ENCODE measurements at regions not wholly inside any gene's neighbourhood (a gene's known extent, or its start where the extent isn't known, plus 50 kb on each side); places are given as distances from the start of the nearest gene placed in this dataset.
"Not testable (repeated sequence)": the region's sequence is repeated elsewhere in the genome, so short reads cannot be mapped to it uniquely, and the experiment has no call there.

DNA sequence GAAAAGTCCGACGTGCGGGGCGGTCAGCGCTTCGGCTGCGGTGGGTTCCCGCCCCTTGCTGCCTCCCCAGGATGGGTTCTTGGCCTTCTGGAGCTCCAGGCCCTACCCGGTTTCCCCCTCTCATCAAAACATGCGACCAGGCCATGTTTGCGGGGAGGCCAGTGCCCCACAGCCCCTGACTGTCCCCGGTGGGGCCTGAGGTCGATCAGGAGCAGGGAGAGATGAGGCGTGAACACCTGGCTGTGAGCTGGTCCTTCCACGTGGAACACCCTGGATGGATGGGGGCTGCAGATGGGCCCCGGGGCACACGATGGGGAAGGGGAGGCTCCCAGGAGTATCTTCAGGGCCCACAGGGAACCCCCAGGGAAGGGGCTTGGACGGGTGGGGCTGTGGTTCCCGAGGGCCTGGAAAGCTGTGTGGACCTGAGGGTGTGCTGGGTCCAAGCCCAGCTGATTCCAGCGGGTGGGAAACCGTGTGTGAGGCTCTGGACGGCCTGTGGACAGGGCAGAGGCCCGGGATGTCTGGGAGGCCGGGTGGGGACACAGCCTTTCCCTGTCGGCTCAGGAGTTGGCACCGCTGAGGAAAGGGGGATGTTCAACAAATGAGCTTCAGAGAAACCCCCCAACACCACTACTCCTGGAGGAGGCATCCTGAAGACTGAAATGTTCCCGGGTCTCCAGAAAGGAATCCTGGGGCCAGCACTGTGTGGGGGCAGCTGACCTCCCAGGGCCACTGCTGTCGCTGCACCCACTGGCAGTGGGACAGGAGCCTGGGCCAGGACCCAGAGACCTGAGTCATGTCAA lies 187.0 kb upstream of the C14orf180 start:
- in situ Hi-C loops (cut with HindIII; ENCODE audit: low sequenced_read_pairs), result no loop called here

GRCh38 chr14:104393199-104393897 lies 186.2 kb upstream of the C14orf180 start:
- in situ Hi-C loops (cut with HindIII; ENCODE audit: low sequenced_read_pairs), result no loop called here

- in situ Hi-C loops (cut with HindIII; ENCODE audit: low sequenced_read_pairs), result no loop called here
Observed at GRCh38 chr14:104393898-104394381, 185.6 kb upstream of the C14orf180 start.

- in situ Hi-C loops (cut with HindIII; ENCODE audit: low sequenced_read_pairs), result no loop called here
Observed at GRCh38 chr14:104394409-104394851, 185.1 kb upstream of the C14orf180 start.

DNA sequence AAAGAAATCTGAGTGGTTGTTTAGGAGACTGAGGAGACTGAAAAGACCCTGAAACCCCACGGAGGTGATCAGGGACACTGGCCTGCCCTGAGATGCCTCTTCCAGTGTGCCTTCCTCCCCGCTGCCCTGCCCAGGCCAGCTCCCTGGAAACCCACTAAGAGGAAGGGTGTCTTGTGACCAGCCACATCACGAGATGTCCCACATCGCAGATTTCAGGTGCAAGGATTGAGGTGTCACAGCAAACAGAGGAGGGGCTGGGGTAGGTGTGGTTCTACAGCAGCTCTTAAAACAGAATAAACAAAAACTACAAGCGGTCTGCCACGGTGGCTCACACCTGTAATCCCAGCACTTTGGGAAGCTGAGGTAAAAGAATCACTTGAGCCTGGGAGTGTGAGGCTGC lies 184.3 kb upstream of the C14orf180 start:
- in situ Hi-C loops (cut with HindIII; ENCODE audit: low sequenced_read_pairs), result no loop called here

DNA sequence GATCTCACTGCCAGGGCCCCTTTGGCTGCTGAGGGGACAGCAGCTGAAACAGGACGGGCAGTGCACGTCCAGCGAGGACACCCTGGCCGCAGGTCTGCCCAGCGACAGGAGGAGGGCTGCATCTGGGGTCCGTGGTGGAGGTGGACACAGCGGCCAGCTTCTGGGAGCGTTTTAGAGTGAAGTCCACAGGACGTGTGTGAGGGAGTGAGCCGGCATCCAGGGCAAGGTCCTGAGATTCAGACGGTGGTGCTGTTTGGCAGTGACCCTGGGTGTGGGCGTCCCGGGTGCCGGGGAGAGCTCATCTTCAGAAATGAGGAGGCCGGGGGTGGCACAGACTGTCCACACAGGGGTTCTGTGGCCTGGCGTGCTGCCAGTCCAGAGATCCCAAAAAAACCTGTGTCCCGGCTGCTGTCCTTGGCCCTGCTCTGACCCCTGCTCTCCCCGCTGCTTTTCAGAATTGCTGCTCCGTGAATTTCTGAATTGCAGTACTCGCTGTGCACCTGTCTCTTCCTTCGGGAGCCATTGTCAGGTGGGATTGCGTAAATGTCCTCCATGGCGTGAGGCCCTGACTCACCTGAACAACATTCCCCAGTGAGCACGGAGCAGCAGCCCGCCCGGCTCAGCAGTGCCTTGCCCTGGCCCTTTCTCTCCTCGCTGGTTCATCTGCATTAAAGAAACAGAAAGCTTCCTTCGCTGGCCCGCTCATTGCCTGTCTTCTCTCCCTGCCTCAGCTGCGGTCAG lies 183.5 kb upstream of the C14orf180 start:
- in situ Hi-C loops (cut with HindIII; ENCODE audit: low sequenced_read_pairs), result no loop called here

- in situ Hi-C loops (cut with HindIII; ENCODE audit: low sequenced_read_pairs), result no loop called here
Observed at GRCh38 chr14:104396682-104397470, 182.7 kb upstream of the C14orf180 start.

- in situ Hi-C loops (cut with HindIII; ENCODE audit: low sequenced_read_pairs), result no loop called here
Observed at GRCh38 chr14:104397956-104398355, 181.6 kb upstream of the C14orf180 start.

DNA sequence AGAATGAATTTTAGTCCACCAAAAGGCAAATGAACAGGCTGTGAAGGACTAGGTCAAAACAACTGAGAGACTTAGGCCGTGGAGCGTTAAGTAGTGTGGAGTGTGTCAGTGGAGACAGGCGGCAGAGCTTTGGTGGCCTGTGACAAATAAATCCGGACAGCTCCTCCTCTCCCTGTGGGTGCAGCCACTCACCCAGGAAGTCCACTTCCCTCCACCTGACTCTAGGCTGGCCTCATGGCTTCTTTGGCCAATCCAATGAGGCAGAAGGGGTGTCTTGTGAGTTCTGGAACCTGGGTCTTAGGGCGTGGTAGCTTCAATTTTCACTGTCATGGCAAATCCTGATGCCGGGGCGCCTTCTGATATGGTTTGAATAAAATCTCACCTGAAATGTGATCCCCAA lies 180.9 kb upstream of the C14orf180 start:
- in situ Hi-C loops (cut with HindIII; ENCODE audit: low sequenced_read_pairs), result no loop called here

DNA sequence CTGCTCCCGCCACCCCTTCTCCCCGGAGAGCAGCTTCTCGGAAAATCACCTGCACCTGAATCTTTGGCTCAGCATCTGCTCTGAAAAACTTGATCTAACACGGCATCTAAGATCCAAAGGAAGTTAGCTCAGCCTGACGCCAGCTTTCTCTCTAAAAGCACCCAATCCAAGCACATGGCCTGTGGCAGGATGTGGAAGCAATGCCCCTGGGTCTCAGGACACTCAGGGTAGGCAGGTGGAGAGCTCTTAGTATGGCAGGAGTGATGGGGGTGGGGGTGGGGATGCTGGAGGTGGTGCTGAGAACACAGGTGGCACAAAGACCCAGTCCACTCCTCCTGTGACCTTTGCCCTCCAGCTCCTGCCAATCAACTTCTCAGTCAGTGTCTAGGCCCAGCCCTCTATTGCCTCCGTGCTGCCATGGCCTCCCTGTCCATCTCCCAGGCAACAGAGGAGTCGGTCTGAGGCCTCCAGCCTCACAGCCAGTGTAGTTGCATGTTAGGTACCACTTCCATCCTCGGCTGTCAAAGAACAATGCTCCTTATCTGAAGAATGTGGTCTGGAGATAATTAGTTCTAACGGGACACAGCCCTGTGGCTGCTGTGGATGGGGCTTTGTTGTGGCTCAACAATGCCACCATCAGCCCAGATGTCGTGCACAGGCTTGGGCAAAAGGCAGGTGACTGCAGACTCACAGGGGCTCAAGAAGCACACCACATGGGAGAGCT lies 180.0 kb upstream of the C14orf180 start:
- in situ Hi-C loops (cut with HindIII; ENCODE audit: low sequenced_read_pairs), result no loop called here

- in situ Hi-C loops (cut with HindIII; ENCODE audit: low sequenced_read_pairs), result no loop called here
Observed at GRCh38 chr14:104400355-104400754, 179.2 kb upstream of the C14orf180 start.

DNA sequence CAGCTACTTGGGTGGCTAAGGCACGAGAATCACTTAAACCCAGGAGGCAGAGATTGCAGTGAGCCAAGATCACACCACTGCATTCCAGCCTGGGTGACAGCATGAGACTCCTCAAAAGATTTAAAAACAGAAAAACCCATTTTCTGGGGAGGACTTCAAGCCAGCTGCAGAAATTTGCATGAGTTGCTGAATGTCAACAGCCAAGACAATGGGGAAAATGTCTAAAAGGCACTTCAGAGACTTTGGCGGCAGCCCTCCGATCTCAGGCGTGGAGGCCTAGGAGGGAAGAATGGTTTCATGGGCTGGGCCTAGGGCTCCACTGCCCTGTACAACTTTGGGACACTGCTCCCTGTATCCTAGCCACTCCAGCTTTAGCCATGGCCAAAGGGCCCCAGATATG lies 177.8 kb upstream of the C14orf180 start:
- in situ Hi-C loops (cut with HindIII; ENCODE audit: low sequenced_read_pairs), result no loop called here

GRCh38 chr14:104402303-104402702 lies 177.3 kb upstream of the C14orf180 start:
- in situ Hi-C loops (cut with HindIII; ENCODE audit: low sequenced_read_pairs), result not testable (repeated sequence)

DNA sequence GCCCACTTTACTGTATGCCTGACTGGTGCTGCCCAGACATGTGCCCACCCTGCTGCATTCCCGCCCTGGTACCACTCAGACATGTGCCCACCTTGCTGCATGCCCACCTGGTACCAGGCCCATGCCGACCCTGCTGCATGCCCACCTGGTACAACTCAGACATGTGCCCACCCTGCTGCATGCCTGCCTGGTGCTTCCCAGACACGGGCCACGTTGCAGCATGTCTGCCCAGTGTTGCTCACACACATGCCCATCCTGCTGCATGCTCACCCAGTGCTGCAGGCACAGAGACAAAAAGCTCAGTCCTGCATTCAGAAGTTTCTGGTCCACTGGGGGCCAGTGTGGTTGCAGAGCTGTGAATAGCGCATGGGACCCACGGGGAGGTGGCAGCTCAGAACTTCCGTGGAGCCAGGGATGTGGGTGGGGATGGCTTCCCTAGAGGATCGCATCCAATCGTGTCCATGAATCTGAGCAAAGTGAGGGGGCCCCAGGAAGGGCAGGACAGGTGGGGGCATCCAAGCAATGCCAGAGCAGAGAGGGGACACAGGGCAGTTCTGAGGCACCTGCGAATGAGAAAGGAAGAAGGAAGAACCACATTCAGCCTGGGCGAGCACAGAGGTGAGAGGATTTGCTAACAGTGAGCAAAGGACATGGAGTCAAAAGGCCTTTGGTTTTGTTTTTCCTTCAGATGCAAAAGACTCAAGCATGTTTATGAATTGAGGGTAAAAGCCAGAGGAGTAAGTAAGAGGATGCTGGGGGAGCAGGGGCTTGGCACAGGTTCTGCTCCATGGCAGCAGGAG lies 175.9 kb upstream of the C14orf180 start:
- in situ Hi-C loops (cut with HindIII; ENCODE audit: low sequenced_read_pairs), result no loop called here

DNA sequence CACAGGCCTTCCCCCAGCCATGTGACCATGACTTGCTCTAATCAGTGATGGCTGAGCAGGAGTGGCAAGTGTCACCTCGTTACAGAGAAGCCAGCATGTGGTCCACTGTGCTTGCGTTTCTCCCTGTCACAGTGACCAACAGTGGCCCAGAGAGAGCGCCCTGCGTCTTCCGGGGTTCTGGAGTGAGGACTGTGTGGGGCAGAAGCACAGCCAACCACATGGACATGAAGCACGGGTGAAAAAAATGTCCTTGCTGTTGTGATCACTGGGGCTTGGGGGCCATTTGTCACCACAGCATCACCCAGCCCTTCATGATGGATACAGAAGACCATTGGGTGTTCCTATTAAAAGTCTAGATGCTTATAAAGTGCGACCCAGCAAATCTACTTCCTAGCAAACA lies 174.6 kb upstream of the C14orf180 start:
- in situ Hi-C loops (cut with HindIII; ENCODE audit: low sequenced_read_pairs), result no loop called here

DNA sequence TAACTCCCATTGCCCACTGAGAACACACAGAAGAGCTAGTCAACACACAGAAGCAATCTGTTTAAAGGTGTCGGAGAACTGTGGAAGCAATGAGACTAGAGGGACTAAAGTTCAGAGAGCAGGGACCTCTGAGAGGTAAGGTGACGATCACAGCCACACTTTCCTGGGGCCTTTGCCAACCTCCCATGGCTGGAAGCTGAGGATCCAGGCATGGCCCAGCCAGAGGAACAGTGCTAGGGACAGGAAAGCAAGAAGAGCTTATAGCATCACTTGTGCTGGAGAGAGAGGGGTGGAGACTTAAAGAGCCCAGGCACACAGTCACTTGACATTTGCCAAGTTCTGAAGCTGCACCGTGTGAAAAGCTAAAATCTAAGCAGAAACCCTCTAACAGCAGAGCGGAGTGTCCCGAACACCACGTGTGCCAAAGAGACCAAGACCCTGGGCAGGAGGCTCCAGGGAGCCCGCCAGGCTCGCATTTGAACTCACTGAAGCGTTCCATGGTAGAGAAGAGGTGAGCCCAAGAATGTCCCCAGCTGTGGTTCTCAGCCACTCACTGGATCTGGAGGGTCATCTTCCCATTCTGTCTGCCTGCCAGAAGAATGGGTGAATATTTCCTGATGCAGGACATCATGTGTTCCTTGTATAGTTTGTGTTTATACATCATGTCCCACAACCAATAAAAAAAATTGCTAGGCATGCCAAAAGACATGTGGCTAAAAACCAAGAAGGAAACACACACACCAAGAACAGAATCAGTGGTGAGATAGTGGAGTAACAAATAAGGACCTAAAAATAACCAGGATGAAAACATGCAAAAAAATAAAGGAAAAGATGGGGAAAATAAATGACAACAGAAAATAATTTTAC lies 174.0 kb upstream of the C14orf180 start:
- in situ Hi-C loops (cut with HindIII; ENCODE audit: low sequenced_read_pairs), result no loop called here

GRCh38 chr14:104406831-104407230 lies 172.7 kb upstream of the C14orf180 start:
- in situ Hi-C loops (cut with HindIII; ENCODE audit: low sequenced_read_pairs), result no loop called here

DNA sequence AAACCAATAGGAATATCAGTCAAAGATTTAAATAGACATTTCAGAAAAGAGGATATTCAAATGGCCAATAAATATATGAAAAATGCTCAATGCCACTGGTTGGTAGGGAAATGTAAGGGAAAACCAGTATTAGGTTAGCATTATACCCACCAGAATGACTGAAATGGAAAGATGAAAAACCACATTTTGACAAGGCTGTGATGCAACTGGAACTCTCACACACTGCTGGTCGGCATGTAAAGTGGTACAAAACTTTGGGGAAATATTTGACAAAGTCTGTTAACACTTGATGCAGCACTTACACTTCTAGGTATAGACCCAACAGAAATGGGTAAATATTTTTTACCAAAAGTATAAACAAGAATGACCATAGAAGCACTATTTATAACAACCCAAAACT lies 163.2 kb upstream of the C14orf180 start:
- in situ Hi-C loops (cut with HindIII; ENCODE audit: low sequenced_read_pairs), result no loop called here

Data from DLD1 (cell line).